ENCODE measurements at regions not wholly inside any gene's neighbourhood (a gene's known extent, or its start where the extent isn't known, plus 50 kb on each side); places are given as distances from the start of the nearest gene placed in this dataset.

GRCh38 chr2:147646818-147647468 is 197.9 kb upstream of the ACVR2A start:
- Mint-ChIP-seq H3K9me3 (no peaks in the 10 kb centered on the region), H3K4me3 (no peak overlapping the region), H3K27me3 (ENCODE audit: insufficient read depth, low read depth, poor library complexity) (no peaks in the 10 kb centered on the region), H3K36me3 (ENCODE audit: low read depth) (no peaks in the 10 kb centered on the region), H3K4me1 (peaks cover 38% of the 10 kb centered on the region), H3K27ac (peak overlapping the region; percentile 37)
- no peaks in the 10 kb centered on the region for H4K20me1 ChIP-seq (replicated peaks; ENCODE audit: insufficient read depth)
- no peaks in the 10 kb centered on the region for H3K79me2 ChIP-seq (replicated peaks; ENCODE audit: insufficient read depth)
- H3K4me3 ChIP-seq = peak overlapping the region; percentile 32; the same call in 1 of the 2 replicates
- peak overlapping the region; percentile 70 for H3K27ac ChIP-seq (ENCODE audit: low read depth)
- ATAC-seq (peak; percentile 71), DNase-seq (ENCODE audit: low spot score) (peak; percentile 33)
- no peaks in the 10 kb centered on the region for H3K27me3 ChIP-seq (ENCODE audit: insufficient read depth)
- peak overlapping the region; percentile 59 for H3K4me2 ChIP-seq
- peaks cover 13% of the 10 kb centered on the region; the same call in 1 of the 2 replicates for H3K9me2 ChIP-seq (ENCODE audit: insufficient read depth)
- H3K4me1 ChIP-seq (ENCODE audit: insufficient read depth) = peaks cover 35% of the 10 kb centered on the region
- H3K36me3 ChIP-seq (ENCODE audit: insufficient read depth) = no peaks in the 10 kb centered on the region
- peak overlapping the region; percentile 58; the same call in 1 of the 2 replicates for H2AFZ ChIP-seq
- H3F3A ChIP-seq (replicated peaks; ENCODE audit: low read depth) = 0 out of 2 replicates have a peak, but pooled peaks cover 2% of the 10 kb centered on the region
- TF ChIP-seq CTCF (conservative IDR thresholded peaks at IDR 0.05; ENCODE audit: low read depth in 2 of 2) = no peak
- TF ChIP-seq ZNF114 (CRISPR knock-in tag; IDR thresholded peaks at IDR 0.05) = no peak
- no peak for TF ChIP-seq CREB1 (CRISPR knock-in tag; IDR thresholded peaks at IDR 0.05; ENCODE audit: low read depth)
- 0 out of 2 replicates have a peak, but pooled peaks have one; percentile 10 for TF ChIP-seq ZNF462 (CRISPR knock-in tag; IDR thresholded peaks at IDR 0.05)
- TF ChIP-seq STAT1 (IDR thresholded peaks at IDR 0.05; ENCODE audit: unreplicated experiment) = no peak
- no peak for TF ChIP-seq EZH2phosphoT487 (IDR thresholded peaks at IDR 0.05; ENCODE audit: unreplicated experiment)
- TF ChIP-seq ZNF331 (CRISPR knock-in tag; IDR thresholded peaks at IDR 0.05; ENCODE audit: low read depth) = no peak

Measured in GM23338 (cell line).